H1 (cell line): ENCODE measurements at regions not wholly inside any gene's neighbourhood (a gene's known extent, or its start where the extent isn't known, plus 50 kb on each side); places are given as distances from the start of the nearest gene placed in this dataset.

Source experiments
- CTCF ChIA-PET: fragments of 300-600 bp; sonication (Branson Sonifier 250); formaldehyde crosslinking; loops from one replicate; lab custom pipeline; 2021; ENCODE audit not compliant: partially characterized antibody; lab: Charles Lee
- POLR2A ChIA-PET: fragments of 300-600 bp; sonication (Branson Sonifier 250); formaldehyde crosslinking; loops from one replicate; lab custom pipeline; 2021; ENCODE audit warnings: inconsistent platforms; ENCODE audit not compliant: partially characterized antibody; lab: Charles Lee
- DNase-seq, 2 experiments: peaks; one replicate each; pipeline versions ENCODE4 v3.0.0 to v3.0.0-alpha.2; 2010 to 2022; ENCODE audit warnings: low spot score in 2 of 2, low read depth in 1 of 2, mixed read lengths in 1 of 2
- FAIRE-seq: peaks from 2 replicates; lab custom pipeline; 2011; peaks lifted over from hg19 to GRCh38; lab: Jason Lieb, UNC
- H2AFZ ChIP-seq: 2 replicates; pipeline ENCODE4 v1.8.1; 2012; ENCODE audit warnings: low read length, inconsistent platforms
- H2AK5ac ChIP-seq: 2 replicates; pipeline ENCODE4 v1.6.1; 2013; ENCODE audit warnings: low read depth, low read length
- H2BK120ac ChIP-seq: replicated peaks from 2 replicates; pipeline ENCODE3; 2013; ENCODE audit warnings: low read depth, low read length, inconsistent platforms
- H2BK12ac ChIP-seq: 2 replicates; pipeline ENCODE4 v1.6.1; 2013; ENCODE audit warnings: low read depth, low read length
- H2BK15ac ChIP-seq: 2 replicates; pipeline ENCODE4 v1.6.1; 2013; ENCODE audit warnings: low read length
- H2BK20ac ChIP-seq: 2 replicates; pipeline ENCODE4 v1.6.1; 2013; ENCODE audit warnings: low read length
- H2BK5ac ChIP-seq: 2 replicates; pipeline ENCODE4 v1.6.1; 2013; ENCODE audit warnings: low read depth, low read length
- H3K14ac ChIP-seq: 2 replicates; pipeline ENCODE4 v1.6.1; 2013; ENCODE audit warnings: inconsistent platforms; ENCODE audit not compliant: insufficient read length
- H3K18ac ChIP-seq: 2 replicates; pipeline ENCODE4 v1.6.1; 2013; ENCODE audit warnings: low read length; ENCODE audit errors: extremely low read depth
- H3K23ac ChIP-seq: 2 replicates; pipeline ENCODE4 v1.6.1; 2013; ENCODE audit warnings: inconsistent platforms; ENCODE audit not compliant: insufficient read length
- H3K23me2 ChIP-seq: 2 replicates; pipeline ENCODE4 v1.6.1; 2013; ENCODE audit warnings: low read depth, low read length
- H3K27ac ChIP-seq: 2 replicates; pipeline ENCODE4 v1.6.1; 2011; ENCODE audit warnings: low read depth, low read length, inconsistent platforms
- H3K27me3 ChIP-seq, 4 experiments: replicated peaks in 1 of 4; 1 replicate in 1 of 4; 2 replicates in 3 of 4; pipeline versions ENCODE4 v1.6.1 to v1.8.1; 2011 to 2013; ENCODE audit warnings: low read length in 3 of 4, mild to moderate bottlenecking in 3 of 4, inconsistent platforms in 2 of 4, mixed read lengths in 2 of 4, moderate library complexity in 1 of 4; ENCODE audit not compliant: control insufficient read depth in 3 of 4, insufficient read depth in 3 of 4; ENCODE audit errors: extremely low read depth in 1 of 4
- H3K36me3 ChIP-seq, 4 experiments: 2 replicates each; pipeline versions ENCODE4 v1.6.1 to v1.8.1; 2011 to 2013; ENCODE audit warnings: mild to moderate bottlenecking in 4 of 4, low read length in 3 of 4, moderate library complexity in 2 of 4, control low read depth in 1 of 4, inconsistent platforms in 1 of 4; ENCODE audit not compliant: insufficient read depth in 4 of 4, control insufficient read depth in 2 of 4
- H3K4ac ChIP-seq: replicated peaks from 2 replicates; pipeline ENCODE3; 2013; ENCODE audit warnings: low read length, low read depth, mixed read lengths, inconsistent platforms; ENCODE audit not compliant: insufficient read length
- H3K4me1 ChIP-seq, 4 experiments: replicated peaks in 1 of 4; 1 replicate in 1 of 4; 2 replicates in 3 of 4; pipeline versions ENCODE4 v1.6.1 to v1.8.1; 2011 to 2013; ENCODE audit warnings: low read length in 3 of 4, inconsistent platforms in 2 of 4, mixed read lengths in 1 of 4; ENCODE audit not compliant: insufficient read depth in 4 of 4, control insufficient read depth in 3 of 4
- H3K4me2 ChIP-seq, 2 experiments: 2 replicates each; pipeline versions ENCODE4 v1.6.1 to v1.8.1; 2011 to 2013; ENCODE audit warnings: low read depth in 2 of 2, low read length in 2 of 2, control low read depth in 1 of 2, inconsistent platforms in 1 of 2, mild to moderate bottlenecking in 1 of 2; ENCODE audit not compliant: insufficient read depth in 1 of 2
- H3K4me3 ChIP-seq, 4 experiments: fragments of 200-600, 300-600 bp in 1 of 4; sonication (generic), shearing (Covaris generic), sonication (Bioruptor Twin) in 1 of 4; 2 replicates each; pipeline versions ENCODE4 v1.5.1 to v1.8.1; 2011 to 2016; ENCODE audit warnings: low read length in 4 of 4, low read depth in 3 of 4, control low read depth in 2 of 4, inconsistent platforms in 2 of 4, mild to moderate bottlenecking in 2 of 4, mixed read lengths in 1 of 4, moderate library complexity in 1 of 4; ENCODE audit not compliant: insufficient read depth in 2 of 4; ENCODE audit errors: extremely low read depth in 1 of 4
- H3K56ac ChIP-seq: replicated peaks from 2 replicates; pipeline ENCODE3; 2013; ENCODE audit warnings: low read depth, mild to moderate bottlenecking, mixed read lengths, low read length, inconsistent platforms; ENCODE audit not compliant: insufficient read length
- H3K79me1 ChIP-seq: 2 replicates; pipeline ENCODE4 v1.6.1; 2013; ENCODE audit warnings: low read depth, low read length, control low read depth
- H3K79me2 ChIP-seq, 2 experiments: 2 replicates each; pipeline versions ENCODE4 v1.6.1 to v1.8.1; 2012 to 2013; ENCODE audit warnings: low read length in 2 of 2, mild to moderate bottlenecking in 2 of 2, inconsistent platforms in 1 of 2; ENCODE audit not compliant: insufficient read depth in 2 of 2, control insufficient read depth in 1 of 2
- H3K9ac ChIP-seq, 4 experiments: replicated peaks in 1 of 4; 1 replicate in 1 of 4; 2 replicates in 3 of 4; pipeline versions ENCODE4 v1.6.1 to v1.8.1; 2011 to 2013; ENCODE audit warnings: low read depth in 3 of 4, low read length in 3 of 4, control low read depth in 2 of 4, mild to moderate bottlenecking in 2 of 4, moderate library complexity in 2 of 4, inconsistent platforms in 1 of 4; ENCODE audit errors: extremely low read depth in 1 of 4
- H3K9me3 ChIP-seq, 2 experiments: 2 replicates each; pipeline versions ENCODE4 v1.6.1 to v1.8.1; 2012 to 2013; ENCODE audit warnings: mild to moderate bottlenecking in 2 of 2, moderate library complexity in 2 of 2, control low read depth in 1 of 2, inconsistent platforms in 1 of 2, low read depth in 1 of 2, low read length in 1 of 2, mixed read lengths in 1 of 2; ENCODE audit not compliant: insufficient read depth in 2 of 2
- H4K20me1 ChIP-seq, 2 experiments: replicated peaks in 1 of 2; 2 replicates each; pipeline versions ENCODE3 to v1.8.1; 2011 to 2013; ENCODE audit warnings: inconsistent platforms in 2 of 2, low read length in 2 of 2, mild to moderate bottlenecking in 1 of 2; ENCODE audit not compliant: insufficient read depth in 2 of 2, control insufficient read depth in 1 of 2
- H4K5ac ChIP-seq: 2 replicates; pipeline ENCODE4 v1.6.1; 2013; ENCODE audit warnings: low read length, low read depth, mixed read lengths, inconsistent platforms; ENCODE audit not compliant: insufficient read length
- H4K8ac ChIP-seq: 2 replicates; pipeline ENCODE4 v1.8.0; 2013; ENCODE audit warnings: mild to moderate bottlenecking, moderate library complexity, low read length, inconsistent platforms; ENCODE audit not compliant: insufficient read depth; ENCODE audit errors: extremely low read depth
- H4K91ac ChIP-seq: replicated peaks from 2 replicates; pipeline ENCODE3; 2013; ENCODE audit warnings: low read length, mixed read lengths, inconsistent platforms; ENCODE audit not compliant: insufficient read length
- BRCA1 ChIP-seq: IDR thresholded peaks from 2 replicates; pipeline ENCODE4 v1.6.1; 2012; ENCODE audit warnings: low read depth, low read length, improper control_type of control experiment
- SAP30 ChIP-seq: fragments of 300-600 bp; sonication (generic); IDR thresholded peaks from 2 replicates; pipeline ENCODE4 v1.7.1; 2012; ENCODE audit warnings: low read length, moderate library complexity, mild to moderate bottlenecking, inconsistent platforms; ENCODE audit not compliant: insufficient read depth, insufficient replicate concordance
- SIN3A ChIP-seq, 2 experiments: IDR thresholded peaks in 1 of 2; conservative IDR thresholded peaks in 1 of 2; 2 replicates each; pipeline ENCODE4 v1.6.1; 2011 to 2012; ENCODE audit warnings: low read length in 2 of 2, improper control_type of control experiment in 1 of 2, low read depth in 1 of 2, mild to moderate bottlenecking in 1 of 2
- SP1 ChIP-seq: IDR thresholded peaks from 2 replicates; pipeline ENCODE4 v1.6.1; 2011; ENCODE audit warnings: low read depth, low read length
- SRF ChIP-seq: IDR thresholded peaks from 2 replicates; pipeline ENCODE4 v1.6.1; 2011; ENCODE audit warnings: mild to moderate bottlenecking, low read depth, low read length, moderate library complexity
- TAF1 ChIP-seq: IDR thresholded peaks from 2 replicates; pipeline ENCODE4 v1.6.1; 2011; ENCODE audit warnings: mild to moderate bottlenecking, low read depth, low read length
- ZNF274 ChIP-seq: IDR thresholded peaks from 2 replicates; pipeline ENCODE4 v1.7.0; 2012; ENCODE audit warnings: low read length, borderline replicate concordance; ENCODE audit errors: extremely low read depth

DNA sequence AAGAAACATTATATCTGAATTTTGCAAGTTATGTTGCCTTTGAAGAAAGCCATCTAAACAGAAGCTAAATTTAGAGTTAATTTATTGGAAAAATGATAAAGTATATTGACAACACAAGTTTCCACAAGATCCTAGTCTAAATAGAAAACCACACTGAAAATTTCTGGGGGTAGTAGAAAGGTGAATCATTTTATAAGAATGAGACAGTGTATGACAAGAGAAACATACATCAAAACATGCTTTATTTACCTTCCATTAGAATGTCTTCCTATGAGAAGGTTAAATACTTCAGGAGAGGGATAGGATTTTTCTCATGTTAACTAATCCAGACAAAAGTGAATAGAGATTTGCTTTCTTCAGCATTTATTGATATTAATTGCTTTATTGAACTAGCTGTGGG, 1389.8 kb upstream of the ZEB2 start:
- no peaks in the 10 kb centered on the region for H3K9me3 ChIP-seq
- no peaks in the 10 kb centered on the region for H4K20me1 ChIP-seq
- CTCF ChIA-PET: interaction anchor here (0.9 kb wide), 1 partner anchor 8 kb away, joined by 4 read pairs; no protein-coding TSS in a partner anchor
- H2AK5ac ChIP-seq: no peak overlapping the region
- H2BK15ac ChIP-seq: no peak overlapping the region
- no peak overlapping the region for H3K27ac ChIP-seq
- H3K56ac ChIP-seq: no peak overlapping the region
- H2AFZ ChIP-seq: no peak overlapping the region
- H2BK12ac ChIP-seq: no peak overlapping the region
- H2BK120ac ChIP-seq: no peak overlapping the region
- H3K23ac ChIP-seq: no peak overlapping the region
- no peak overlapping the region for H3K18ac ChIP-seq
- H4K5ac ChIP-seq: no peak overlapping the region
- H4K8ac ChIP-seq: no peak overlapping the region
- peaks cover 0 to 3% (median 0%) of the 10 kb centered on the region in 4 experiments; a peak in 2 of 7 replicates for H3K4me1 ChIP-seq
- no peaks in the 10 kb centered on the region for H3K36me3 ChIP-seq
- no peak overlapping the region for H3K14ac ChIP-seq
- H4K91ac ChIP-seq: no peak overlapping the region
- H3K4me3 ChIP-seq: no peak overlapping the region
- POLR2A ChIA-PET: no interaction called here
- no peak overlapping the region for H3K4me2 ChIP-seq
- no peak overlapping the region for H2BK5ac ChIP-seq
- H3K9ac ChIP-seq: no peak overlapping the region
- no peak overlapping the region for H3K4ac ChIP-seq
- TF ChIP-seq ZNF274: no peak
- no peak for TF ChIP-seq BRCA1
- TF ChIP-seq SAP30: no peak
- TF ChIP-seq SP1: no peak
- TF ChIP-seq SIN3A (conservative IDR thresholded peaks at IDR 0.05 in 1 of 2, IDR thresholded peaks at IDR 0.05 in 1 of 2; ENCODE audit: low read depth in 1 of 2, low read length in 2 of 2): no peak
- no peak for TF ChIP-seq TAF1
- TF ChIP-seq SRF: no peak
- H3K23me2 ChIP-seq: no peaks in the 10 kb centered on the region
- H2BK20ac ChIP-seq: no peak overlapping the region
- DNase-seq (no peak), FAIRE-seq (no peak)
- H3K27me3 ChIP-seq: no peaks in the 10 kb centered on the region
- no peaks in the 10 kb centered on the region for H3K79me2 ChIP-seq
- H3K79me1 ChIP-seq: no peaks in the 10 kb centered on the region
